HCT116 (cell line): ENCODE measurements at regions not wholly inside any gene's neighbourhood (a gene's known extent, or its start where the extent isn't known, plus 50 kb on each side); places are given as distances from the start of the nearest gene placed in this dataset.

Source experiments
- POLR2AphosphoS5 ChIP-seq: IDR thresholded peaks from 2 replicates; pipeline ENCODE4 v1.6.1; 2011; ENCODE audit warnings: mild to moderate bottlenecking, low read depth, low read length, moderate library complexity
- TF ChIP-seq, protein P1 (sequence below), 3 experiments: fragments of 200-600 bp in 1 of 3; sonication (generic) in 1 of 3; IDR thresholded peaks in 2 of 3; conservative IDR thresholded peaks in 1 of 3; 2 replicates each; pipeline ENCODE4 v1.5.1; 2012 to 2017; ENCODE audit warnings: low read depth in 2 of 3, low read length in 2 of 3, antibody characterized with exemption in 1 of 3, borderline replicate concordance in 1 of 3, control low read depth in 1 of 3, mild to moderate bottlenecking in 1 of 3, mixed read lengths in 1 of 3, mixed run types in 1 of 3, moderate library complexity in 1 of 3; ENCODE audit not compliant: insufficient read depth in 1 of 3

DNA sequence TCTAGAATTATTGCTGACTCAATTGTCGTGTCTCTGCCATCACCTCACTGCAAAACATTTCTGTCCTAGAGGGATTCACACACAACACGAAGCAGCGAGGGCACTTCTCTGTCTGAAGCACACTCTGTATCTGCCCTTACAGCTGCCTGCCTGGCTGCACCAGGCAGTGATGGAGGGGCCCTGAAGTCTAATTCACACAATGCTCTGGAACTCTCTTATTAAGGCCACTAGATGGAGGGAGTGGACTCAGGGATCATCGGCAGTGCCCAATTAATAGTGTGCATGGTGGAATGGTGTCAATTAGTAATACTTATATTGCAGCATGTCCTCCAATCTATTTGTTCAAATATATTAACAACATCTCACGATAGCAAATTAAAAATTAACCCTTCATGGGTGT is 157.5 kb upstream of the MAP1B start:
- TF ChIP-seq, protein P1, sequence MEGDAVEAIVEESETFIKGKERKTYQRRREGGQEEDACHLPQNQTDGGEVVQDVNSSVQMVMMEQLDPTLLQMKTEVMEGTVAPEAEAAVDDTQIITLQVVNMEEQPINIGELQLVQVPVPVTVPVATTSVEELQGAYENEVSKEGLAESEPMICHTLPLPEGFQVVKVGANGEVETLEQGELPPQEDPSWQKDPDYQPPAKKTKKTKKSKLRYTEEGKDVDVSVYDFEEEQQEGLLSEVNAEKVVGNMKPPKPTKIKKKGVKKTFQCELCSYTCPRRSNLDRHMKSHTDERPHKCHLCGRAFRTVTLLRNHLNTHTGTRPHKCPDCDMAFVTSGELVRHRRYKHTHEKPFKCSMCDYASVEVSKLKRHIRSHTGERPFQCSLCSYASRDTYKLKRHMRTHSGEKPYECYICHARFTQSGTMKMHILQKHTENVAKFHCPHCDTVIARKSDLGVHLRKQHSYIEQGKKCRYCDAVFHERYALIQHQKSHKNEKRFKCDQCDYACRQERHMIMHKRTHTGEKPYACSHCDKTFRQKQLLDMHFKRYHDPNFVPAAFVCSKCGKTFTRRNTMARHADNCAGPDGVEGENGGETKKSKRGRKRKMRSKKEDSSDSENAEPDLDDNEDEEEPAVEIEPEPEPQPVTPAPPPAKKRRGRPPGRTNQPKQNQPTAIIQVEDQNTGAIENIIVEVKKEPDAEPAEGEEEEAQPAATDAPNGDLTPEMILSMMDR (IDR thresholded peaks at IDR 0.05 in 2 of 3, conservative IDR thresholded peaks at IDR 0.05 in 1 of 3; ENCODE audit: borderline replicate concordance in 1 of 3, insufficient read depth in 1 of 3, low read depth in 2 of 3, low read length in 2 of 3), result no peak
- no peak for TF ChIP-seq POLR2AphosphoS5
